ENCODE measurements at regions not wholly inside any gene's neighbourhood (a gene's known extent, or its start where the extent isn't known, plus 50 kb on each side); places are given as distances from the start of the nearest gene placed in this dataset.

DNA sequence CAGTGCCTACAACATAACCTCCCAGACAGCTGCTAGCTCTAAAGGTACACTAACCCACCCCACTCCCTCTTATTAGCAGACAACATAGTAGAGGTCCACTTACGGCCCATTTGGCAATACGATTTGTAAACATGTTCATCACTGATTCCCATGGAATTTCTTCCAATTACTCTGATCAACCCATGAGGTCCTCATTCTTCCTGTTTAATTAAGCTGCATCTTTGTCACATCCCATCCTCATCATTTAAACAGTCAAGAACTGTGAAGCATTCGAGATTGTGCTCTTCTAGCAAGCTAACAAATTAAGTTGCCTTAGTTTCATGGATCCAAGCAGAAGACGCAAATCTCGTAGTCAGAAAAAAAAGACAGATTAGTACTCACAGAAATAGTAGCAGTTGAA is 622.2 kb upstream of the VSTM2A start:
- in situ Hi-C loops (cut with MboI): no loop called here
- intact Hi-C loops (cut with micrococcal nuclease; ENCODE audit: unreplicated experiment): no loop called here
- Histone ChIP-seq H3K9me3 (replicated peaks; ENCODE audit: control insufficient read depth, insufficient read depth, low read length) (no peaks in the 10 kb centered on the region), H3K9ac (ENCODE audit: control insufficient read depth, insufficient read depth, low read length) (no peak overlapping the region), H3K36me3 (ENCODE audit: control insufficient read depth in 2 of 2, insufficient read depth in 2 of 2, low read length in 1 of 2) (no peaks in the 10 kb centered on the region), H3K4me3 (no peak overlapping the region), H3K4me1 (ENCODE audit: control insufficient read depth, insufficient read depth, low read length) (no peaks in the 10 kb centered on the region), H3K27me3 (replicated peaks in 1 of 2; ENCODE audit: control insufficient read depth in 2 of 2, insufficient read depth in 2 of 2, low read length in 1 of 2) (no peaks in the 10 kb centered on the region), H3K27ac (ENCODE audit: control insufficient read depth, insufficient read depth) (no peak overlapping the region), H2AFZ (ENCODE audit: control insufficient read depth, low read depth, low read length) (no peak overlapping the region), H3K4me2 (ENCODE audit: control insufficient read depth, insufficient read depth) (no peak overlapping the region), H4K20me1 (ENCODE audit: control insufficient read depth, insufficient read depth) (no peaks in the 10 kb centered on the region), H3K79me2 (ENCODE audit: control insufficient read depth, insufficient read depth, low read length) (no peaks in the 10 kb centered on the region)
- no peak for DNase-seq (ENCODE audit: low read depth, low spot score)
- TF ChIP-seq MYB (IDR thresholded peaks at IDR 0.05; ENCODE audit: borderline replicate concordance, low read depth, low read length): no peak
- SMC1A ChIA-PET (ENCODE audit: uncharacterized antibody, unreplicated experiment): no interaction called here
- ATAC-seq: no peak
- POLR2A ChIA-PET: no interaction called here
- RAD21 ChIA-PET (ENCODE audit: unreplicated experiment): no interaction called here
- no peak for FAIRE-seq
- BruUV-seq (replicated peaks): no TSS peak
- CTCF ChIA-PET: no interaction called here
- WGBS (ENCODE audit: insufficient coverage, insufficient replicate concordance, low lambda C conversion rate, missing lambda C conversion rate): 2% methylated on average over 5 of the region's 5 CpGs

- no peaks in the 10 kb centered on the region for H3K9me3 ChIP-seq (replicated peaks; ENCODE audit: control insufficient read depth, insufficient read depth, low read length)
- no peak overlapping the region for H3K4me3 ChIP-seq
- in situ Hi-C loops (cut with MboI): no loop called here
- WGBS (ENCODE audit: insufficient coverage, insufficient replicate concordance, low lambda C conversion rate, missing lambda C conversion rate): 24% methylated on average over 3 of the region's 3 CpGs
- ChIA-PET CTCF (no interaction called here), SMC1A (ENCODE audit: uncharacterized antibody, unreplicated experiment) (no interaction called here), POLR2A (no interaction called here), RAD21 (ENCODE audit: unreplicated experiment) (interaction anchor here (0.7 kb wide), 1 partner anchor 24 kb away, joined by 4 read pairs; no protein-coding TSS in a partner anchor)
- no peak overlapping the region for H2AFZ ChIP-seq (ENCODE audit: control insufficient read depth, low read depth, low read length)
- DNase-seq (ENCODE audit: low read depth, low spot score) (no peak), FAIRE-seq (no peak), ATAC-seq (no peak)
- H3K36me3 ChIP-seq (ENCODE audit: control insufficient read depth in 2 of 2, insufficient read depth in 2 of 2, low read length in 1 of 2): no peaks in the 10 kb centered on the region
- intact Hi-C loops (cut with micrococcal nuclease; ENCODE audit: unreplicated experiment): no loop called here
- no TSS peak for BruUV-seq (replicated peaks)
- H3K27ac ChIP-seq (ENCODE audit: control insufficient read depth, insufficient read depth): no peak overlapping the region
- H3K4me2 ChIP-seq (ENCODE audit: control insufficient read depth, insufficient read depth): no peak overlapping the region
- no peaks in the 10 kb centered on the region for H3K4me1 ChIP-seq (ENCODE audit: control insufficient read depth, insufficient read depth, low read length)
- H4K20me1 ChIP-seq (ENCODE audit: control insufficient read depth, insufficient read depth): no peaks in the 10 kb centered on the region
- H3K79me2 ChIP-seq (ENCODE audit: control insufficient read depth, insufficient read depth, low read length): no peaks in the 10 kb centered on the region
- no peak overlapping the region for H3K9ac ChIP-seq (ENCODE audit: control insufficient read depth, insufficient read depth, low read length)
- H3K27me3 ChIP-seq (replicated peaks in 1 of 2; ENCODE audit: control insufficient read depth in 2 of 2, insufficient read depth in 2 of 2, low read length in 1 of 2): no peaks in the 10 kb centered on the region
- TF ChIP-seq BCL11A (IDR thresholded peaks at IDR 0.05; ENCODE audit: low read depth, low read length) (no peak), NFYA (IDR thresholded peaks at IDR 0.05; ENCODE audit: borderline replicate concordance, low read depth, low read length) (no peak), TAF1 (IDR thresholded peaks at IDR 0.05; ENCODE audit: borderline replicate concordance, low read depth, low read length) (no peak), BRCA1 (IDR thresholded peaks at IDR 0.05; ENCODE audit: low read depth, low read length) (no peak), POU2F2 (IDR thresholded peaks at IDR 0.05; ENCODE audit: borderline replicate concordance, low read depth, low read length) (no peak), CUX1 (IDR thresholded peaks at IDR 0.05; ENCODE audit: insufficient replicate concordance, low read depth, low read length) (no peak), NBN (IDR thresholded peaks at IDR 0.05) (no peak), STAT3 (IDR thresholded peaks at IDR 0.05; ENCODE audit: low read depth, low read length) (no peak)
- TF ChIP-seq, protein P1, sequence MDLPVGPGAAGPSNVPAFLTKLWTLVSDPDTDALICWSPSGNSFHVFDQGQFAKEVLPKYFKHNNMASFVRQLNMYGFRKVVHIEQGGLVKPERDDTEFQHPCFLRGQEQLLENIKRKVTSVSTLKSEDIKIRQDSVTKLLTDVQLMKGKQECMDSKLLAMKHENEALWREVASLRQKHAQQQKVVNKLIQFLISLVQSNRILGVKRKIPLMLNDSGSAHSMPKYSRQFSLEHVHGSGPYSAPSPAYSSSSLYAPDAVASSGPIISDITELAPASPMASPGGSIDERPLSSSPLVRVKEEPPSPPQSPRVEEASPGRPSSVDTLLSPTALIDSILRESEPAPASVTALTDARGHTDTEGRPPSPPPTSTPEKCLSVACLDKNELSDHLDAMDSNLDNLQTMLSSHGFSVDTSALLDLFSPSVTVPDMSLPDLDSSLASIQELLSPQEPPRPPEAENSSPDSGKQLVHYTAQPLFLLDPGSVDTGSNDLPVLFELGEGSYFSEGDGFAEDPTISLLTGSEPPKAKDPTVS (IDR thresholded peaks at IDR 0.05; ENCODE audit: low read depth, low read length): no peak
- TF ChIP-seq, protein P2, sequence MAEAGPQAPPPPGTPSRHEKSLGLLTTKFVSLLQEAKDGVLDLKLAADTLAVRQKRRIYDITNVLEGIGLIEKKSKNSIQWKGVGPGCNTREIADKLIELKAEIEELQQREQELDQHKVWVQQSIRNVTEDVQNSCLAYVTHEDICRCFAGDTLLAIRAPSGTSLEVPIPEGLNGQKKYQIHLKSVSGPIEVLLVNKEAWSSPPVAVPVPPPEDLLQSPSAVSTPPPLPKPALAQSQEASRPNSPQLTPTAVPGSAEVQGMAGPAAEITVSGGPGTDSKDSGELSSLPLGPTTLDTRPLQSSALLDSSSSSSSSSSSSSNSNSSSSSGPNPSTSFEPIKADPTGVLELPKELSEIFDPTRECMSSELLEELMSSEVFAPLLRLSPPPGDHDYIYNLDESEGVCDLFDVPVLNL (IDR thresholded peaks at IDR 0.05; ENCODE audit: low read depth, low read length): no peak
Observed at GRCh38 chr7:53940483-53940882, 601.7 kb upstream of the VSTM2A start.

Measured in GM12878 (cell line).